ENCODE measurements at regions not wholly inside any gene's neighbourhood (a gene's known extent, or its start where the extent isn't known, plus 50 kb on each side); places are given as distances from the start of the nearest gene placed in this dataset.

GRCh38 chr1:163701783-163702374, 380.1 kb downstream of the NUF2 start:
- TF ChIP-seq, protein P1, sequence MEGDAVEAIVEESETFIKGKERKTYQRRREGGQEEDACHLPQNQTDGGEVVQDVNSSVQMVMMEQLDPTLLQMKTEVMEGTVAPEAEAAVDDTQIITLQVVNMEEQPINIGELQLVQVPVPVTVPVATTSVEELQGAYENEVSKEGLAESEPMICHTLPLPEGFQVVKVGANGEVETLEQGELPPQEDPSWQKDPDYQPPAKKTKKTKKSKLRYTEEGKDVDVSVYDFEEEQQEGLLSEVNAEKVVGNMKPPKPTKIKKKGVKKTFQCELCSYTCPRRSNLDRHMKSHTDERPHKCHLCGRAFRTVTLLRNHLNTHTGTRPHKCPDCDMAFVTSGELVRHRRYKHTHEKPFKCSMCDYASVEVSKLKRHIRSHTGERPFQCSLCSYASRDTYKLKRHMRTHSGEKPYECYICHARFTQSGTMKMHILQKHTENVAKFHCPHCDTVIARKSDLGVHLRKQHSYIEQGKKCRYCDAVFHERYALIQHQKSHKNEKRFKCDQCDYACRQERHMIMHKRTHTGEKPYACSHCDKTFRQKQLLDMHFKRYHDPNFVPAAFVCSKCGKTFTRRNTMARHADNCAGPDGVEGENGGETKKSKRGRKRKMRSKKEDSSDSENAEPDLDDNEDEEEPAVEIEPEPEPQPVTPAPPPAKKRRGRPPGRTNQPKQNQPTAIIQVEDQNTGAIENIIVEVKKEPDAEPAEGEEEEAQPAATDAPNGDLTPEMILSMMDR (IDR thresholded peaks at IDR 0.05; ENCODE audit: extremely low read depth in 1 of 2, insufficient read depth in 1 of 2, low read depth in 1 of 2, low read length in 2 of 2) = no peak
- no peak for TF ChIP-seq MAX (IDR thresholded peaks at IDR 0.05; ENCODE audit: insufficient read depth, insufficient read length)
